AG09319 (cell line): ENCODE measurements at regions not wholly inside any gene's neighbourhood (a gene's known extent, or its start where the extent isn't known, plus 50 kb on each side); places are given as distances from the start of the nearest gene placed in this dataset.

ENCODE experiments used
- DNase-seq: peaks from one replicate; pipeline ENCODE4 v3.0.0-alpha.2; 2010; ENCODE audit warnings: low read depth; ENCODE audit errors: extremely low read depth
- CTCF ChIP-seq: IDR thresholded peaks from 2 replicates; pipeline ENCODE4 v1.5.1; 2011; ENCODE audit warnings: low read depth, mild to moderate bottlenecking, inconsistent platforms, low read length, moderate library complexity

GRCh38 chr4:24693636-24694035 lies 101.7 kb upstream of the SOD3 start:
- no peak for TF ChIP-seq CTCF
- no peak for DNase-seq

- DNase-seq, result no peak
- TF ChIP-seq CTCF, result no peak
Observed at GRCh38 chr4:24700118-24700517, 95.3 kb upstream of the SOD3 start.

- DNase-seq, result no peak
- no peak for TF ChIP-seq CTCF
Observed at GRCh38 chr4:24701683-24702082, 93.7 kb upstream of the SOD3 start.

DNA sequence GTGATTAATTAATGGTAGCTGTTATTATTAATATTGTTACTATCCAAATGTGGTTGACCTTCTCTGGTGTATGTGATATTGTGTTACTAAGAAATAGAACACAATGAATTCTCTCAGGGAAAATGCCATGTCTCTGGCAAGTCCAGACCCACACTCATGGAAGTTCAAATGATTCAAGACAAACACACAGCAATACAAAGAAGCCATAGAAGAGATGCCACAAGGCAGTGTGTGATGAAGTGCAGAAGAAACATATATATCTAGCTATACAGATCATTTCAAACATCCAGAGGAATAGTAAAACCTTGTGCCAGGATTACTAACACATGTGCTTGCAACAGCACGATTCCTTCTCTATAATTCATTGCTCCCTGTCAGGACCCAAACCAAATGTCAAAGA lies 93.1 kb upstream of the SOD3 start:
- no peak for DNase-seq
- no peak for TF ChIP-seq CTCF

GRCh38 chr4:24703298-24703697 lies 92.1 kb upstream of the SOD3 start:
- DNase-seq, result no peak

GRCh38 chr4:24704149-24704548 lies 91.2 kb upstream of the SOD3 start:
- DNase-seq, result no peak
- TF ChIP-seq CTCF, result no peak

More at GRCh38 chr4:24703298-24703697, 92.1 kb upstream of the SOD3 start:
- no peak for TF ChIP-seq CTCF

DNA sequence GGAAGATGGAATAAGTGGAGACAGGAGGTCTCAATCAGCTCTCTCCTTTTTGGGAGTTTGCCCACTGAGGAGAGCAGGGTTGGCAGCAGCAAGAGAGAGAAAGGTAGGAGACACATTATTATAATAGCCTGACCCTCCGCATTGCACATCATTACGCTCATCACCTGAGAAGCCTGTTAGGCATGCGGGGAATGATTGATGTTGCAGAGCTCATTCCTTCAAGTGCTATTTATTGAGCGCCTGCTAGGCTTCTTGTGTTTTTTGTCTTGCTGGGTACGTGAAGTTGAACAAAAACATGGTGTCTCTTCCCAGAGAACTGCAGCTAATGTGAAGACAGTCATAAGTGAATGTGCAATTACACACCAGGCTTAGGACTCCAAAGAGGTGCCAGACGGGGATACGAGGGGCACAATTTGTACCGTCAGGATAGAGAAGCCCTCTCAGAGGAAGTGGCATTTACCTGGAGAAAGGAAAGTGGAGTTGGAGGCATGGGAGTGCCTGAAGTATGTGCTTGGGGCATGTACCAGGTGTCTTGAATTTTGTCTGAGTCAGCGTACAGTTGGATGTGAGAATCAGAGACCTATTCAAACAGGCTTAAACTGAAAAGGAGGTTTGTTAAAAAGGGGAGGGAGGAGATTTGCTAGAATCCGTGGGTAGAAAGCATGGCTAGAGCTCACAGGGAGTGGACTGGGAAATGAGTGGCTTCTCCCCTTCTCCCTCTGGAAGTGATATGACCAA lies 90.2 kb upstream of the SOD3 start:
- TF ChIP-seq CTCF, result no peak
- no peak for DNase-seq
